Ovary (tissue), 3 donors: ENCODE measurements at regions not wholly inside any gene's neighbourhood (a gene's known extent, or its start where the extent isn't known, plus 50 kb on each side); places are given as distances from the start of the nearest gene placed in this dataset.

Experiments used
- EP300 ChIP-seq: sonication (generic); formaldehyde crosslinking; IDR thresholded peaks from one replicate; pipeline ENCODE4 v1.6.1; 2017; ENCODE audit warnings: antibody characterized with exemption
- POLR2A ChIP-seq: fragments of 450-650 bp; IDR thresholded peaks from one replicate; pipeline ENCODE4 v1.6.1; 2017; ENCODE audit warnings: antibody characterized with exemption, mild to moderate bottlenecking, moderate library complexity
- TF ChIP-seq, protein P1 (sequence below), 3 donors: fragments of 450-650 bp in 2 of 3; fragments of 200-600 bp in 1 of 3; IDR thresholded peaks; one replicate each; pipeline versions ENCODE4 v1.5.1 to v1.8.0; 2016 to 2022; ENCODE audit warnings: antibody characterized with exemption in 3 of 3, mild to moderate bottlenecking in 1 of 3
- donor health status: DM: no; HTN: no; CAD: no.

DNA sequence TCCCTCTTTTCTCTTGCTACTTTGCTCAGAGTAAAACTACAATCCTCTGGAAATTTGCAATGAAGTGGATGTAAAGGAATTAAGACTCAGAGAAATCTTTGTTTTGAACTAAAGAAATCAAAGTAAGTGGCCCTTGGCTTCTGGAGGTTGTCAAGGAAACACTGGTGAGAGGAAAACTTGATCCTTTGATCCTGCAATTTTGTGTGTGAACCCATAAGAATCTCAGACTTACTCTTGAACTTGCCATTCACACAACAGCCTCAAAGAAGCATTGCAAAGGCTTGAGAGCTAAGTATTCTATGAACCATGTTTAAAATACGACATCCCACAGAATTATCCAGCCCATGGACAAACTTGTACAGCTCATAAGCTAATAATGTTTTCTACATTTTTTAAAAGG, 827.5 kb downstream of the TAF11L14 start:
- TF ChIP-seq, protein P1, sequence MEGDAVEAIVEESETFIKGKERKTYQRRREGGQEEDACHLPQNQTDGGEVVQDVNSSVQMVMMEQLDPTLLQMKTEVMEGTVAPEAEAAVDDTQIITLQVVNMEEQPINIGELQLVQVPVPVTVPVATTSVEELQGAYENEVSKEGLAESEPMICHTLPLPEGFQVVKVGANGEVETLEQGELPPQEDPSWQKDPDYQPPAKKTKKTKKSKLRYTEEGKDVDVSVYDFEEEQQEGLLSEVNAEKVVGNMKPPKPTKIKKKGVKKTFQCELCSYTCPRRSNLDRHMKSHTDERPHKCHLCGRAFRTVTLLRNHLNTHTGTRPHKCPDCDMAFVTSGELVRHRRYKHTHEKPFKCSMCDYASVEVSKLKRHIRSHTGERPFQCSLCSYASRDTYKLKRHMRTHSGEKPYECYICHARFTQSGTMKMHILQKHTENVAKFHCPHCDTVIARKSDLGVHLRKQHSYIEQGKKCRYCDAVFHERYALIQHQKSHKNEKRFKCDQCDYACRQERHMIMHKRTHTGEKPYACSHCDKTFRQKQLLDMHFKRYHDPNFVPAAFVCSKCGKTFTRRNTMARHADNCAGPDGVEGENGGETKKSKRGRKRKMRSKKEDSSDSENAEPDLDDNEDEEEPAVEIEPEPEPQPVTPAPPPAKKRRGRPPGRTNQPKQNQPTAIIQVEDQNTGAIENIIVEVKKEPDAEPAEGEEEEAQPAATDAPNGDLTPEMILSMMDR (IDR thresholded peaks at IDR 0.05): no peak
- TF ChIP-seq POLR2A (no peak), EP300 (no peak)
